CD4-positive, alpha-beta T cell (primary cell): ENCODE measurements at regions not wholly inside any gene's neighbourhood (a gene's known extent, or its start where the extent isn't known, plus 50 kb on each side); places are given as distances from the start of the nearest gene placed in this dataset.
"Not testable (repeated sequence)": the region's sequence is repeated elsewhere in the genome, so short reads cannot be mapped to it uniquely, and the experiment has no call there.

Experiments
- ATAC-seq: fragments of 200-7000 bp; cut with Tn5 transposase; one replicate; pipeline ENCODE4 v1.10.0; 2022; ENCODE audit warnings: mild to moderate bottlenecking; ENCODE audit not compliant: poor library complexity
- CTCF ChIA-PET: fragments of 350-600 bp; sonication (Branson Sonifier 250); formaldehyde crosslinking; loops from one replicate; lab custom pipeline; 2021; ENCODE audit warnings: antibody characterized with exemption, inconsistent platforms; lab: Charles Lee
- POLR2A ChIA-PET: fragments of 350-600 bp; sonication (Branson Sonifier 250); formaldehyde crosslinking; loops from one replicate; lab custom pipeline; 2021; ENCODE audit warnings: antibody characterized with exemption, inconsistent platforms; lab: Charles Lee
- DNase-seq, 14 experiments: peaks; one replicate each; pipeline ENCODE4 v3.0.0-alpha.2; 2013 to 2020; ENCODE audit warnings: mixed read lengths in 2 of 14
- H3K27ac ChIP-seq, 2 donors: one replicate each; pipeline versions ENCODE4 v1.5.1 to v1.7.0; 2013; ENCODE audit warnings: low read length in 2 of 2, low read depth in 1 of 2, mild to moderate bottlenecking in 1 of 2
- H3K27me3 ChIP-seq, 2 experiments: 1 replicate in 1 of 2; 2 replicates in 1 of 2; pipeline versions ENCODE4 v1.6.1 to v1.7.0; 2013; ENCODE audit warnings: low read length in 2 of 2, control low read depth in 1 of 2, mild to moderate bottlenecking in 1 of 2, moderate library complexity in 1 of 2; ENCODE audit not compliant: insufficient read depth in 2 of 2, control insufficient read depth in 1 of 2
- H3K36me3 ChIP-seq: one replicate; pipeline ENCODE4 v1.6.1; 2013; ENCODE audit warnings: low read length, control low read depth; ENCODE audit not compliant: insufficient read depth
- H3K4me1 ChIP-seq: one replicate; pipeline ENCODE4 v1.6.1; 2013; ENCODE audit warnings: low read length, control low read depth; ENCODE audit not compliant: insufficient read depth
- H3K4me3 ChIP-seq: one replicate; pipeline ENCODE4 v1.5.1; 2013; ENCODE audit warnings: mild to moderate bottlenecking, low read length, moderate library complexity
- H3K9me3 ChIP-seq, 2 experiments: 1 replicate in 1 of 2; 2 replicates in 1 of 2; pipeline versions ENCODE4 v1.6.1 to v1.7.0; 2013; ENCODE audit warnings: low read length in 2 of 2, mild to moderate bottlenecking in 2 of 2, control low read depth in 1 of 2, moderate library complexity in 1 of 2; ENCODE audit not compliant: control insufficient read depth in 1 of 2, insufficient read depth in 1 of 2
- H3K27ac Mint-ChIP-seq: one replicate; pipeline ENCODE4 v1.8.0; 2020; ENCODE audit warnings: mixed read lengths
- H3K27me3 Mint-ChIP-seq: one replicate; pipeline ENCODE4 v1.8.0; 2021; ENCODE audit warnings: mixed read lengths
- H3K36me3 Mint-ChIP-seq: one replicate; pipeline ENCODE4 v1.8.0; 2021; ENCODE audit warnings: low read depth, mixed read lengths
- H3K4me1 Mint-ChIP-seq: one replicate; pipeline ENCODE4 v1.8.0; 2021; ENCODE audit warnings: low read depth, mixed read lengths
- H3K4me3 Mint-ChIP-seq: one replicate; pipeline ENCODE4 v1.8.0; 2020; ENCODE audit warnings: mild to moderate bottlenecking, mixed read lengths
- H3K9me3 Mint-ChIP-seq: one replicate; pipeline ENCODE4 v1.8.0; 2020; ENCODE audit warnings: mixed read lengths
- CTCF ChIP-seq: fragments of 200-600 bp; IDR thresholded peaks from one replicate; pipeline ENCODE4 v1.8.0; 2022; ENCODE audit warnings: antibody characterized with exemption, mild to moderate bottlenecking
- intact Hi-C, 2 experiments: fragments of 100-400 bp; cut with DNase I in 1 of 2; cut with micrococcal nuclease in 1 of 2; formaldehyde crosslinking; loops; one replicate each; pipeline versions ENCODE4 v1.15.1 to v1.9.0; 2023 to 2025; cut with DNase I, micrococcal nuclease

- no peak for DNase-seq
- Histone ChIP-seq H3K36me3 (no peaks in the 10 kb centered on the region), H3K4me3 (no peak overlapping the region), H3K9me3 (peaks cover 0 to 3% of the 10 kb centered on the region in 2 experiments), H3K27me3 (no peaks in the 10 kb centered on the region), H3K27ac (no peak overlapping the region), H3K4me1 (no peaks in the 10 kb centered on the region)
- intact Hi-C loops, result no loop called here
- no peak for TF ChIP-seq CTCF
- ChIA-PET POLR2A (no interaction called here), CTCF (interaction anchor here (0.7 kb wide), 1 partner anchor 441 kb away, joined by 3 read pairs; no protein-coding TSS in a partner anchor)
- ATAC-seq, result no peak
- Mint-ChIP-seq H3K9me3 (no peaks in the 10 kb centered on the region), H3K36me3 (no peaks in the 10 kb centered on the region), H3K27me3 (no peaks in the 10 kb centered on the region), H3K27ac (no peak overlapping the region), H3K4me3 (no peak overlapping the region), H3K4me1 (no peaks in the 10 kb centered on the region)
These were observed 157.7 kb upstream of the PROK2 start for GRCh38 chr3:71942432-71943187.

GRCh38 chr3:71940486-71940885, 155.5 kb upstream of the PROK2 start:
- H3K4me3 Mint-ChIP-seq, result no peak overlapping the region
- H3K27ac Mint-ChIP-seq, result no peak overlapping the region
- ChIA-PET CTCF (no interaction called here), POLR2A (no interaction called here)
- ATAC-seq (no peak), DNase-seq (no peak)
- no peaks in the 10 kb centered on the region for H3K36me3 Mint-ChIP-seq
- no peaks in the 10 kb centered on the region for H3K4me1 ChIP-seq
- no peak for TF ChIP-seq CTCF
- H3K27me3 ChIP-seq, result no peaks in the 10 kb centered on the region
- H3K27ac ChIP-seq, result no peak overlapping the region
- intact Hi-C loops, result no loop called here
- H3K36me3 ChIP-seq, result no peaks in the 10 kb centered on the region
- no peaks in the 10 kb centered on the region for H3K9me3 Mint-ChIP-seq
- no peaks in the 10 kb centered on the region for H3K27me3 Mint-ChIP-seq
- no peak overlapping the region for H3K4me3 ChIP-seq
- peaks cover 0 to 3% of the 10 kb centered on the region in 2 experiments for H3K9me3 ChIP-seq
- H3K4me1 Mint-ChIP-seq, result no peaks in the 10 kb centered on the region

GRCh38 chr3:71938081-71938480, 153.1 kb upstream of the PROK2 start:
- H3K36me3 ChIP-seq, H3K9me3 Mint-ChIP-seq, CTCF ChIA-PET, H3K27me3 ChIP-seq, intact Hi-C loops, H3K4me3 Mint-ChIP-seq, ATAC-seq, H3K9me3 ChIP-seq, H3K4me1 Mint-ChIP-seq, H3K27me3 Mint-ChIP-seq, DNase-seq, H3K27ac Mint-ChIP-seq, H3K36me3 Mint-ChIP-seq, H3K4me1 ChIP-seq, POLR2A ChIA-PET, H3K4me3 ChIP-seq, H3K27ac ChIP-seq: not testable (repeated sequence)

- H3K9me3 ChIP-seq, result no peaks in the 10 kb centered on the region
- Mint-ChIP-seq H3K36me3 (no peaks in the 10 kb centered on the region), H3K27me3 (no peaks in the 10 kb centered on the region), H3K4me1 (no peaks in the 10 kb centered on the region), H3K27ac (no peak overlapping the region), H3K4me3 (no peak overlapping the region), H3K9me3 (no peaks in the 10 kb centered on the region)
- no peak overlapping the region for H3K4me3 ChIP-seq
- peaks cover 0 to 2% of the 10 kb centered on the region in 2 experiments for H3K27me3 ChIP-seq
- TF ChIP-seq CTCF, result no peak
- ATAC-seq (no peak), DNase-seq (no peak)
- intact Hi-C loops, result no loop called here
- no peak overlapping the region for H3K27ac ChIP-seq
- ChIA-PET POLR2A (no interaction called here), CTCF (no interaction called here)
- no peaks in the 10 kb centered on the region for H3K36me3 ChIP-seq
- no peaks in the 10 kb centered on the region for H3K4me1 ChIP-seq
These were observed 151.7 kb upstream of the PROK2 start for GRCh38 chr3:71936681-71937080.
